ENCODE measurements at regions not wholly inside any gene's neighbourhood (a gene's known extent, or its start where the extent isn't known, plus 50 kb on each side); places are given as distances from the start of the nearest gene placed in this dataset.

GRCh38 chr2:120561379-120562035 is 174.2 kb upstream of the GLI2 start (continued):
- TF ChIP-seq RAD21 (IDR thresholded peaks at IDR 0.05 in 1 of 2, conservative IDR thresholded peaks at IDR 0.05 in 1 of 2; ENCODE audit: low read depth in 2 of 2, low read length in 2 of 2) (no peak), CTCF (IDR thresholded peaks at IDR 0.05; ENCODE audit: control extremely low read depth in 1 of 3, insufficient read depth in 1 of 3, low read depth in 1 of 3, low read length in 3 of 3) (no peak), PHF8 (conservative IDR thresholded peaks at IDR 0.05; ENCODE audit: low read depth, low read length) (no peak), SAP30 (IDR thresholded peaks at IDR 0.05; ENCODE audit: insufficient read depth, insufficient replicate concordance, low read length) (no peak), SUZ12 (IDR thresholded peaks at IDR 0.05; ENCODE audit: low read length) (no peak), ZNF274 (IDR thresholded peaks at IDR 0.05; ENCODE audit: borderline replicate concordance, extremely low read depth, low read length) (no peak), POU5F1 (IDR thresholded peaks at IDR 0.05; ENCODE audit: low read depth, low read length) (no peak), TAF7 (optimal IDR thresholded peaks at IDR 0.05; ENCODE audit: borderline replicate concordance, low read depth, low read length) (no peak)
